Liver (tissue), 8 donors: ENCODE measurements at regions not wholly inside any gene's neighbourhood (a gene's known extent, or its start where the extent isn't known, plus 50 kb on each side); places are given as distances from the start of the nearest gene placed in this dataset.

Source experiments
- DNase-seq: peaks from one replicate; pipeline ENCODE4 v3.0.0-alpha.2; 2017; ENCODE audit warnings: low spot score
- H3K27ac ChIP-seq, 2 donors: one replicate each; pipeline ENCODE4 v1.7.0; 2013; ENCODE audit warnings: inconsistent platforms in 2 of 2, low read length in 2 of 2, control low read depth in 1 of 2, low read depth in 1 of 2, mild to moderate bottlenecking in 1 of 2
- H3K27me3 ChIP-seq, 4 donors: one replicate each; pipeline versions ENCODE4 v1.6.1 to v1.7.0; 2013; ENCODE audit warnings: low read length in 3 of 4, inconsistent platforms in 1 of 4, mild to moderate bottlenecking in 1 of 4, moderate library complexity in 1 of 4; ENCODE audit not compliant: control insufficient read depth in 4 of 4, insufficient read depth in 4 of 4
- H3K36me3 ChIP-seq, 4 donors: one replicate each; pipeline versions ENCODE4 v1.6.1 to v1.7.0; 2013; ENCODE audit warnings: low read length in 3 of 4, mild to moderate bottlenecking in 3 of 4, low read depth in 1 of 4, moderate library complexity in 1 of 4; ENCODE audit not compliant: control insufficient read depth in 4 of 4, insufficient read depth in 3 of 4
- H3K4me1 ChIP-seq, 4 donors: one replicate each; pipeline versions ENCODE4 v1.6.1 to v1.7.0; 2013; ENCODE audit warnings: low read length in 3 of 4, mild to moderate bottlenecking in 3 of 4, moderate library complexity in 1 of 4; ENCODE audit not compliant: control insufficient read depth in 4 of 4, insufficient read depth in 4 of 4
- H3K4me3 ChIP-seq, 3 donors: one replicate each; pipeline versions ENCODE4 v1.6.1 to v1.7.0; 2013; ENCODE audit warnings: low read length in 3 of 3, control low read depth in 1 of 3, low read depth in 1 of 3, mild to moderate bottlenecking in 1 of 3
- H3K9ac ChIP-seq, 2 donors: one replicate each; pipeline ENCODE4 v1.7.0; 2013; ENCODE audit warnings: low read length in 2 of 2, mild to moderate bottlenecking in 2 of 2, moderate library complexity in 2 of 2, control low read depth in 1 of 2, low read depth in 1 of 2
- H3K9me3 ChIP-seq, 4 donors: one replicate each; pipeline versions ENCODE4 v1.6.1 to v1.7.0; 2013; ENCODE audit warnings: low read length in 3 of 4; ENCODE audit not compliant: control insufficient read depth in 4 of 4
- ATF3 ChIP-seq: IDR thresholded peaks from 2 replicates; pipeline ENCODE4 v1.6.1; 2016; ENCODE audit warnings: antibody characterized with exemption
- CTCF ChIP-seq: fragments of 150-350 bp; IDR thresholded peaks from 2 replicates; pipeline ENCODE4 v1.5.1; 2017; ENCODE audit warnings: improper control_type of control experiment, low read depth, low read length; ENCODE audit not compliant: missing input control
- EGR1 ChIP-seq, 2 donors: IDR thresholded peaks; 2 replicates each; pipeline ENCODE4 v1.6.1; 2016 to 2018; ENCODE audit warnings: antibody characterized with exemption in 2 of 2, low read depth in 2 of 2
- FOXA1 ChIP-seq: IDR thresholded peaks from 2 replicates; pipeline ENCODE4 v1.6.1; 2016; ENCODE audit warnings: antibody characterized with exemption
- FOXA2 ChIP-seq: IDR thresholded peaks from 2 replicates; pipeline ENCODE4 v1.6.1; 2016; ENCODE audit warnings: antibody characterized with exemption
- GABPA ChIP-seq, 2 donors: IDR thresholded peaks in 1 of 2; conservative IDR thresholded peaks in 1 of 2; 2 replicates each; pipeline ENCODE4 v1.6.1; 2016; ENCODE audit warnings: antibody characterized with exemption in 2 of 2, mild to moderate bottlenecking in 1 of 2, moderate library complexity in 1 of 2
- HNF4A ChIP-seq, 2 donors: conservative IDR thresholded peaks; 2 replicates each; pipeline ENCODE4 v1.6.1; 2016; ENCODE audit warnings: antibody characterized with exemption in 2 of 2, mild to moderate bottlenecking in 2 of 2
- HNF4G ChIP-seq: IDR thresholded peaks from 2 replicates; pipeline ENCODE4 v1.6.1; 2016; ENCODE audit warnings: antibody characterized with exemption
- JUND ChIP-seq, 2 donors: IDR thresholded peaks; 2 replicates each; pipeline ENCODE4 v1.6.1; 2016; ENCODE audit warnings: antibody characterized with exemption in 2 of 2
- MAX ChIP-seq: IDR thresholded peaks from 2 replicates; pipeline ENCODE4 v1.6.1; 2016; ENCODE audit warnings: antibody characterized with exemption
- NR2F2 ChIP-seq: IDR thresholded peaks from 2 replicates; pipeline ENCODE4 v1.6.1; 2016; ENCODE audit warnings: antibody characterized with exemption
- RAD21 ChIP-seq, 2 donors: IDR thresholded peaks; 2 replicates each; pipeline ENCODE4 v1.6.1; 2016; ENCODE audit warnings: antibody characterized with exemption in 2 of 2, mild to moderate bottlenecking in 2 of 2
- REST ChIP-seq: IDR thresholded peaks from 2 replicates; pipeline ENCODE4 v1.6.1; 2016; ENCODE audit warnings: antibody characterized with exemption, mild to moderate bottlenecking
- RXRA ChIP-seq, 2 donors: IDR thresholded peaks; 2 replicates each; pipeline ENCODE4 v1.6.1; 2017 to 2018; ENCODE audit warnings: antibody characterized with exemption in 2 of 2, mild to moderate bottlenecking in 1 of 2
- SP1 ChIP-seq: IDR thresholded peaks from 2 replicates; pipeline ENCODE4 v1.6.1; 2018; ENCODE audit warnings: antibody characterized with exemption, mild to moderate bottlenecking
- TAF1 ChIP-seq: conservative IDR thresholded peaks from 2 replicates; pipeline ENCODE4 v1.6.1; 2016; ENCODE audit warnings: antibody characterized with exemption, mild to moderate bottlenecking
- YY1 ChIP-seq: IDR thresholded peaks from 2 replicates; pipeline ENCODE4 v1.6.1; 2016; ENCODE audit warnings: antibody characterized with exemption, mild to moderate bottlenecking
- ZBTB33 ChIP-seq: IDR thresholded peaks from 2 replicates; pipeline ENCODE4 v1.6.1; 2016; ENCODE audit warnings: antibody characterized with exemption
- WGBS: extraction: QIAGEN DNeasy Blood & Tissue Kit; methylation state at CpG from one replicate; pipeline ENCODE4 v1.1.7; 2013; 5-methylcytosine and 5-hydroxymethylcytosine counted together
- donor health status: healthy.
- donor health status: healthy.
- donor health status: healthy.
- donor health status: healthy.
- donor health status: healthy.

GRCh38 chrY:7463711-7464110, 552.2 kb upstream of the AMELY start:
- TF ChIP-seq TAF1 (no peak), HNF4A (conservative IDR thresholded peaks at IDR 0.05) (no peak), REST (no peak), GABPA (IDR thresholded peaks at IDR 0.05 in 1 of 2, conservative IDR thresholded peaks at IDR 0.05 in 1 of 2) (no peak), EGR1 (IDR thresholded peaks at IDR 0.05; ENCODE audit: low read depth in 2 of 2) (no peak), JUND (IDR thresholded peaks at IDR 0.05) (no peak), ATF3 (no peak), FOXA2 (no peak), ZBTB33 (no peak), CTCF (no peak), HNF4G (no peak), NR2F2 (no peak), MAX (no peak), RXRA (IDR thresholded peaks at IDR 0.05) (no peak), SP1 (no peak), FOXA1 (no peak), YY1 (no peak), RAD21 (IDR thresholded peaks at IDR 0.05) (no peak)

More at GRCh38 chrY:7463711-7464110, 552.2 kb upstream of the AMELY start:
- Histone ChIP-seq H3K4me3 (no peak overlapping the region), H3K9ac (no peak overlapping the region), H3K27ac (no peak overlapping the region), H3K27me3 (no peaks in the 10 kb centered on the region), H3K9me3 (no peaks in the 10 kb centered on the region), H3K36me3 (no peaks in the 10 kb centered on the region), H3K4me1 (no peaks in the 10 kb centered on the region)
- DNase-seq, result no peak
- WGBS, result 86% methylated on average over 2 of the region's 2 CpGs
